HG03520 (cell line): ENCODE measurements at regions not wholly inside any gene's neighbourhood (a gene's known extent, or its start where the extent isn't known, plus 50 kb on each side); places are given as distances from the start of the nearest gene placed in this dataset.
"Not testable (repeated sequence)": the region's sequence is repeated elsewhere in the genome, so short reads cannot be mapped to it uniquely, and the experiment has no call there.

Experiments used
- ATAC-seq: cut with Tn5 transposase; IDR thresholded peaks from one replicate; pipeline ENCODE4 v1.9.1; 2021; ENCODE audit warnings: mild to moderate bottlenecking, moderate library complexity; ENCODE audit not compliant: unreplicated experiment

- no peak for ATAC-seq
Measured at GRCh38 chr14:37974421-37974820, 233.3 kb upstream of the SSTR1 start.

- no peak for ATAC-seq
Measured at GRCh38 chr14:37977481-37977880, 230.2 kb upstream of the SSTR1 start.

GRCh38 chr14:37985826-37986470 lies 221.8 kb upstream of the SSTR1 start:
- ATAC-seq, result no peak

- no peak for ATAC-seq
Measured at GRCh38 chr14:37988472-37988871, 219.2 kb upstream of the SSTR1 start.

GRCh38 chr14:37991027-37991426 lies 216.7 kb upstream of the SSTR1 start:
- no peak for ATAC-seq

- ATAC-seq, result no peak
Measured at GRCh38 chr14:37992499-37992898, 215.2 kb upstream of the SSTR1 start.

GRCh38 chr14:37994846-37995372 lies 212.8 kb upstream of the SSTR1 start:
- no peak for ATAC-seq

- ATAC-seq, result no peak
Measured at GRCh38 chr14:37997017-37997416, 210.7 kb upstream of the SSTR1 start.

- ATAC-seq, result no peak
Measured at GRCh38 chr14:38000340-38000739, 207.4 kb upstream of the SSTR1 start.

GRCh38 chr14:38001501-38001900 lies 206.2 kb upstream of the SSTR1 start:
- no peak for ATAC-seq

- ATAC-seq, result no peak
Measured at GRCh38 chr14:38003746-38004609, 203.7 kb upstream of the SSTR1 start.

GRCh38 chr14:38004610-38004879 lies 203.2 kb upstream of the SSTR1 start:
- ATAC-seq, result no peak

GRCh38 chr14:38011156-38011555 lies 196.5 kb upstream of the SSTR1 start:
- not testable (repeated sequence) for ATAC-seq

- no peak for ATAC-seq
Measured at GRCh38 chr14:38012056-38012455, 195.6 kb upstream of the SSTR1 start.

- no peak for ATAC-seq
Measured at GRCh38 chr14:38016497-38016896, 191.2 kb upstream of the SSTR1 start.

- ATAC-seq, result no peak
Measured at GRCh38 chr14:38021861-38022260, 185.8 kb upstream of the SSTR1 start.

GRCh38 chr14:38022775-38023174 lies 184.9 kb upstream of the SSTR1 start:
- no peak for ATAC-seq

- ATAC-seq, result no peak
Measured at GRCh38 chr14:38038171-38038570, 169.5 kb upstream of the SSTR1 start.

- ATAC-seq, result no peak
Measured at GRCh38 chr14:38038986-38039385, 168.7 kb upstream of the SSTR1 start.

GRCh38 chr14:38039496-38039895 lies 168.2 kb upstream of the SSTR1 start:
- ATAC-seq, result no peak

GRCh38 chr14:38040411-38040810 lies 167.3 kb upstream of the SSTR1 start:
- ATAC-seq, result no peak

GRCh38 chr14:38042322-38042721 lies 165.4 kb upstream of the SSTR1 start:
- no peak for ATAC-seq
